ENCODE measurements at regions not wholly inside any gene's neighbourhood (a gene's known extent, or its start where the extent isn't known, plus 50 kb on each side); places are given as distances from the start of the nearest gene placed in this dataset.

DNA sequence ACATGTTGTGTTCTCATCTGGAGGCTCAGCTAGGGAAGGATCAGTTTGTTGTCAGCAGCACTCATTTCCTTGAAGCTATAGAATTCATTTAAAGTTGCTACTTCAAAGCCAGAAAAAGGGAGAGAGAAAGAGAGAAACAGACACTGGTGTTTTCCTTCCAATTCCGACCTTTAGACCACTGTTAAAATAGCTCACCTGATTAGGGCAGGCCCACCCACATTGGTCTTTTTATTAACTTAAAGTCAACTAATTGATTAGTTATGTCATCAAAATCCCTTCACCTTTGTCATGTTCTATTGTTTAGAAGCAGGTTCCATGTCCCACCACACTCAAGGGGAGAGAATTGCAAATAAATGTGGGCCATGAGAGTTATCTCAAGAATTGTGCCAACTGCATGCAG, 560.2 kb downstream of the PCDH17 start:
- TF ChIP-seq, protein P1, sequence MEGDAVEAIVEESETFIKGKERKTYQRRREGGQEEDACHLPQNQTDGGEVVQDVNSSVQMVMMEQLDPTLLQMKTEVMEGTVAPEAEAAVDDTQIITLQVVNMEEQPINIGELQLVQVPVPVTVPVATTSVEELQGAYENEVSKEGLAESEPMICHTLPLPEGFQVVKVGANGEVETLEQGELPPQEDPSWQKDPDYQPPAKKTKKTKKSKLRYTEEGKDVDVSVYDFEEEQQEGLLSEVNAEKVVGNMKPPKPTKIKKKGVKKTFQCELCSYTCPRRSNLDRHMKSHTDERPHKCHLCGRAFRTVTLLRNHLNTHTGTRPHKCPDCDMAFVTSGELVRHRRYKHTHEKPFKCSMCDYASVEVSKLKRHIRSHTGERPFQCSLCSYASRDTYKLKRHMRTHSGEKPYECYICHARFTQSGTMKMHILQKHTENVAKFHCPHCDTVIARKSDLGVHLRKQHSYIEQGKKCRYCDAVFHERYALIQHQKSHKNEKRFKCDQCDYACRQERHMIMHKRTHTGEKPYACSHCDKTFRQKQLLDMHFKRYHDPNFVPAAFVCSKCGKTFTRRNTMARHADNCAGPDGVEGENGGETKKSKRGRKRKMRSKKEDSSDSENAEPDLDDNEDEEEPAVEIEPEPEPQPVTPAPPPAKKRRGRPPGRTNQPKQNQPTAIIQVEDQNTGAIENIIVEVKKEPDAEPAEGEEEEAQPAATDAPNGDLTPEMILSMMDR (IDR thresholded peaks at IDR 0.05) = no peak
- TF ChIP-seq POLR2A (IDR thresholded peaks at IDR 0.05) = no peak

All from heart left ventricle (tissue), 13 donors.